ENCODE measurements at regions not wholly inside any gene's neighbourhood (a gene's known extent, or its start where the extent isn't known, plus 50 kb on each side); places are given as distances from the start of the nearest gene placed in this dataset.

DNA sequence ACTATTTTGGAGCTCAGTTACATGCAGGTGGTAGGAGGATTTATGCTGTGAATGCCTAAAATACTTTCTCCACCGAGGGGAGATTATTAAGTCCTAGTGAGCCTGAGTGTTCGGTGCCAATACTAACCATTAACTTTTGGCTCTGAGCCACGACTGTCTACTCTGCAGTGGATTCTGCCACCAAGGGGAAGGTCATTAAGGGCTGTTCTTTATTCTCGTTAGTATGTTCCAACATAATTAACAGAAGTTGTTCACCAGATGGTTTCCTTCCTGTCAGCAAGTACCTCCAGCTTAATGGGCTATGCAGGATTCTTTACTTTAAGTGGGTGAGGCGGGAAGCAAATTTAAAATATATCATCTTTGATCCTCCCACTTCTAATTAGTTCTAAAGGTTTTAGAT, 326.3 kb downstream of the BMP4 start:
- no peaks in the 10 kb centered on the region for H3K36me3 ChIP-seq
- no peak overlapping the region for H3K27ac ChIP-seq
- ATAC-seq (no peak), DNase-seq (no peak)
- no peaks in the 10 kb centered on the region for H3K4me1 ChIP-seq
- no peak overlapping the region for H3K4me3 ChIP-seq
- intact Hi-C loops (cut with DNase I): no loop called here
- H3K9me3 ChIP-seq: no peaks in the 10 kb centered on the region
- TF ChIP-seq CTCF (IDR thresholded peaks at IDR 0.05) (no peak), POLR2A (IDR thresholded peaks at IDR 0.05) (no peak)
- 36% methylated on average over 5 of the region's 5 CpGs for WGBS (ENCODE audit: insufficient coverage, low coverage, low lambda C conversion rate, missing lambda C conversion rate)
- H3K27me3 ChIP-seq: no peaks in the 10 kb centered on the region

- no peaks in the 10 kb centered on the region for H3K4me1 ChIP-seq
- ATAC-seq (no peak), DNase-seq (no peak)
- TF ChIP-seq POLR2A (IDR thresholded peaks at IDR 0.05): no peak
- TF ChIP-seq CTCF (IDR thresholded peaks at IDR 0.05): no peak
- no peak overlapping the region for H3K27ac ChIP-seq
- no peaks in the 10 kb centered on the region for H3K9me3 ChIP-seq
- no peaks in the 10 kb centered on the region for H3K27me3 ChIP-seq
- intact Hi-C loops (cut with DNase I): no loop called here
- no peaks in the 10 kb centered on the region for H3K36me3 ChIP-seq
- no peak overlapping the region for H3K4me3 ChIP-seq
- WGBS (ENCODE audit: insufficient coverage, low coverage, low lambda C conversion rate, missing lambda C conversion rate): 52% methylated on average over 6 of the region's 6 CpGs
Observed at GRCh38 chr14:53628732-53629430, 327.7 kb downstream of the BMP4 start.

- TF ChIP-seq POLR2A (IDR thresholded peaks at IDR 0.05) (no peak), CTCF (IDR thresholded peaks at IDR 0.05) (no peak)
- WGBS (ENCODE audit: insufficient coverage, low coverage, low lambda C conversion rate, missing lambda C conversion rate): 11% methylated on average over 1 of the region's 1 CpG
- no peak overlapping the region for H3K4me3 ChIP-seq
- H3K27me3 ChIP-seq: no peaks in the 10 kb centered on the region
- H3K4me1 ChIP-seq: no peaks in the 10 kb centered on the region
- no peak for ATAC-seq
- H3K27ac ChIP-seq: no peak overlapping the region
- H3K9me3 ChIP-seq: no peaks in the 10 kb centered on the region
- DNase-seq: no peak
- no peaks in the 10 kb centered on the region for H3K36me3 ChIP-seq
- intact Hi-C loops (cut with DNase I): no loop called here
Observed at GRCh38 chr14:53628261-53628660, 328.4 kb downstream of the BMP4 start.

- Histone ChIP-seq H3K36me3 (no peaks in the 10 kb centered on the region), H3K4me3 (no peak overlapping the region), H3K4me1 (no peaks in the 10 kb centered on the region), H3K27ac (no peak overlapping the region), H3K9me3 (no peaks in the 10 kb centered on the region), H3K27me3 (no peaks in the 10 kb centered on the region)
- WGBS (ENCODE audit: insufficient coverage, low coverage, low lambda C conversion rate, missing lambda C conversion rate): 58% methylated on average over 2 of the region's 2 CpGs
- DNase-seq (no peak), ATAC-seq (peak in 2 of 4 donors; percentile 20 to 47)
- TF ChIP-seq POLR2A (IDR thresholded peaks at IDR 0.05) (no peak), CTCF (IDR thresholded peaks at IDR 0.05) (no peak)
- intact Hi-C loops (cut with DNase I): no loop called here
Observed at GRCh38 chr14:53626761-53627160, 329.9 kb downstream of the BMP4 start.
